H1 (cell line): ENCODE measurements at regions not wholly inside any gene's neighbourhood (a gene's known extent, or its start where the extent isn't known, plus 50 kb on each side); places are given as distances from the start of the nearest gene placed in this dataset.

Experiments
- BRCA1 ChIP-seq: IDR thresholded peaks from 2 replicates; pipeline ENCODE4 v1.6.1; 2012; ENCODE audit warnings: low read depth, low read length, improper control_type of control experiment
- CEBPB ChIP-seq: IDR thresholded peaks from 2 replicates; pipeline ENCODE4 v1.6.1; 2012; ENCODE audit warnings: low read depth, low read length
- CHD2 ChIP-seq: IDR thresholded peaks from 2 replicates; pipeline ENCODE4 v1.6.1; 2012; ENCODE audit warnings: low read length, improper control_type of control experiment
- EP300 ChIP-seq, 2 experiments: IDR thresholded peaks; 1 replicate in 1 of 2; 2 replicates in 1 of 2; pipeline ENCODE4 v1.6.1; 2011 to 2012; ENCODE audit warnings: low read depth in 2 of 2, low read length in 2 of 2, mild to moderate bottlenecking in 2 of 2, borderline replicate concordance in 1 of 2, inconsistent platforms in 1 of 2, moderate library complexity in 1 of 2
- GABPA ChIP-seq: IDR thresholded peaks from 2 replicates; pipeline ENCODE4 v1.6.1; 2011; ENCODE audit warnings: mild to moderate bottlenecking, low read length, moderate library complexity, borderline replicate concordance; ENCODE audit not compliant: insufficient read depth
- JUN ChIP-seq: IDR thresholded peaks from 2 replicates; pipeline ENCODE4 v1.6.1; 2011; ENCODE audit warnings: low read depth, mild to moderate bottlenecking, improper control_type of control experiment, low read length
- MAFK ChIP-seq: IDR thresholded peaks from 2 replicates; pipeline ENCODE4 v1.6.1; 2012; ENCODE audit warnings: low read depth, mild to moderate bottlenecking, improper control_type of control experiment, low read length
- POLR2A ChIP-seq, 2 experiments: IDR thresholded peaks; 1 replicate in 1 of 2; 2 replicates in 1 of 2; pipeline ENCODE4 v1.6.1; 2011; ENCODE audit warnings: low read depth in 2 of 2, low read length in 2 of 2, mild to moderate bottlenecking in 2 of 2; ENCODE audit errors: control extremely low read depth in 1 of 2
- RNF2 ChIP-seq: fragments of 200-900, 300-1000 bp; sonication (generic); IDR thresholded peaks from 2 replicates; pipeline ENCODE4 v1.7.1; 2016; ENCODE audit warnings: borderline replicate concordance, low read depth, mild to moderate bottlenecking, antibody characterized with exemption, low read length; ENCODE audit not compliant: poor library complexity, severe bottlenecking; ENCODE audit errors: missing control alignments
- SIN3A ChIP-seq, 2 experiments: IDR thresholded peaks in 1 of 2; conservative IDR thresholded peaks in 1 of 2; 2 replicates each; pipeline ENCODE4 v1.6.1; 2011 to 2012; ENCODE audit warnings: low read length in 2 of 2, improper control_type of control experiment in 1 of 2, low read depth in 1 of 2, mild to moderate bottlenecking in 1 of 2
- SUZ12 ChIP-seq: fragments of 200-600 bp; sonication (generic); IDR thresholded peaks from 2 replicates; pipeline ENCODE4 v1.6.1; 2012; ENCODE audit warnings: mild to moderate bottlenecking, inconsistent platforms, low read length, moderate library complexity, mixed read lengths
- TAF7 ChIP-seq: optimal IDR thresholded peaks from 2 replicates; pipeline ENCODE3; 2011; ENCODE audit warnings: low read depth, mild to moderate bottlenecking, inconsistent platforms, low read length, moderate library complexity, borderline replicate concordance
- TEAD4 ChIP-seq: IDR thresholded peaks from 2 replicates; pipeline ENCODE4 v1.6.1; 2012; ENCODE audit warnings: low read depth, low read length, inconsistent platforms, mixed read lengths
- TF ChIP-seq, protein P1 (sequence below): IDR thresholded peaks from 2 replicates; pipeline ENCODE4 v1.6.1; 2011; ENCODE audit warnings: low read depth, mild to moderate bottlenecking, low read length; ENCODE audit not compliant: insufficient read depth

DNA sequence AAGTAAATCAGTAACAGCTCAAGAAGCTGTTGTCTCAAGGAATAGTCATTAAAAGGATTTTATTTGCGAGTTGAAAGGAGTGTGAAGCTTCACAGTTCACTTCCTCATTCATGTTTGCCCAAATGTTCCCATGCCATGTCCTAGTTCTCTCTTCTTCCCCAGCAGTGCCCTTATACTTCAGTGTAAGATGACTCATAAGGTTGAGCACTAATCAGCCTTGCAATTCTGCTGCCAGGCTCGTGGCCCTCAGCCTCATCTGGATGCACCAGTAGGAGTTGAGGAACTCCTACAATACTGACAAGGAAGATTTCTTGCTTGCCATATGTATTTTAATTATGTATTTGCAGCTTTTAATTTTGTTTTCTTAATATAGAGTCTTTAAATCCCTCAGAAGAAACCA, 1980.4 kb downstream of the SUCLG1 start:
- TF ChIP-seq EP300 (IDR thresholded peaks at IDR 0.05; ENCODE audit: borderline replicate concordance in 1 of 2, low read depth in 2 of 2, low read length in 2 of 2) (no peak), JUN (no peak), TEAD4 (no peak), BRCA1 (no peak), SIN3A (conservative IDR thresholded peaks at IDR 0.05 in 1 of 2, IDR thresholded peaks at IDR 0.05 in 1 of 2; ENCODE audit: low read depth in 1 of 2, low read length in 2 of 2) (no peak), CEBPB (no peak), POLR2A (IDR thresholded peaks at IDR 0.05; ENCODE audit: control extremely low read depth in 1 of 2, low read depth in 2 of 2, low read length in 2 of 2) (no peak), SUZ12 (no peak), MAFK (no peak), RNF2 (no peak), TAF7 (no peak), CHD2 (no peak), GABPA (no peak)
- TF ChIP-seq, protein P1, sequence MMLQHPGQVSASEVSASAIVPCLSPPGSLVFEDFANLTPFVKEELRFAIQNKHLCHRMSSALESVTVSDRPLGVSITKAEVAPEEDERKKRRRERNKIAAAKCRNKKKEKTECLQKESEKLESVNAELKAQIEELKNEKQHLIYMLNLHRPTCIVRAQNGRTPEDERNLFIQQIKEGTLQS, result no peak
